ENCODE measurements at regions not wholly inside any gene's neighbourhood (a gene's known extent, or its start where the extent isn't known, plus 50 kb on each side); places are given as distances from the start of the nearest gene placed in this dataset.
A peak's percentile ranks its signal among the peaks of the same experiment; 100 is the strongest.

GRCh38 chr20:53748821-53749421 lies 155.3 kb upstream of the ZNF217 start:
- Histone ChIP-seq H3K4me2 (peak overlapping the region; percentile 69), H3K27me3 (ENCODE audit: insufficient read depth, low read depth) (no peaks in the 10 kb centered on the region), H3K79me2 (ENCODE audit: low read depth) (no peaks in the 10 kb centered on the region), H3K36me3 (ENCODE audit: low read depth) (no peaks in the 10 kb centered on the region), H2AFZ (no peak overlapping the region), H3K9me3 (ENCODE audit: insufficient read depth, low read depth) (no peaks in the 10 kb centered on the region), H3K9me2 (ENCODE audit: insufficient read depth) (no peaks in the 10 kb centered on the region), H3K27ac (peak overlapping the region; percentile 98), H3K4me3 (peak overlapping the region; percentile 5; the same call in 1 of the 2 replicates), H4K20me1 (ENCODE audit: insufficient read depth) (no peaks in the 10 kb centered on the region), H3K4me1 (replicated peaks; ENCODE audit: insufficient read depth) (peaks cover 75% of the 10 kb centered on the region), H3F3A (ENCODE audit: insufficient read depth, low read depth) (peaks cover 49% of the 10 kb centered on the region)
- POLR2A ChIA-PET (ENCODE audit: unreplicated experiment) = interaction anchor here (0.5 to 1.1 kb wide), 2 partner anchors 10 to 12 kb away, joined by 7 to 8 read pairs; no protein-coding TSS in a partner anchor
- TF ChIP-seq EZH2 (IDR thresholded peaks at IDR 0.05; ENCODE audit: low read depth) = no peak
- no peak for TF ChIP-seq CTCF (conservative IDR thresholded peaks at IDR 0.05)
- CTCF ChIA-PET = interaction anchor here (0.7 kb wide), 1 partner anchor 40 kb away, joined by 6 read pairs; no protein-coding TSS in a partner anchor
- intact Hi-C loops (cut with micrococcal nuclease; ENCODE audit: unreplicated experiment) = loop anchor here (1.0 to 10.0 kb wide), 2 partner anchors 25 to 316 kb away; no protein-coding TSS in a partner anchor
- TSS peak; percentile 64 for BruUV-seq (replicated peaks)
- DNase-seq = peak in 1 of 2 experiments; percentile 59

- BruUV-seq (replicated peaks) = no TSS peak
- Histone ChIP-seq H3K4me1 (replicated peaks; ENCODE audit: insufficient read depth) (peaks cover 68% of the 10 kb centered on the region), H3K9me2 (ENCODE audit: insufficient read depth) (no peaks in the 10 kb centered on the region), H3K4me2 (peak overlapping the region; percentile 69), H2AFZ (no peak overlapping the region), H3K4me3 (no peak overlapping the region; the same call in 1 of the 2 replicates), H3K9me3 (ENCODE audit: insufficient read depth, low read depth) (no peaks in the 10 kb centered on the region), H3K27ac (peak overlapping the region; percentile 98), H3F3A (ENCODE audit: insufficient read depth, low read depth) (peaks cover 42% of the 10 kb centered on the region), H3K36me3 (ENCODE audit: low read depth) (no peaks in the 10 kb centered on the region), H3K79me2 (ENCODE audit: low read depth) (no peaks in the 10 kb centered on the region), H3K27me3 (ENCODE audit: insufficient read depth, low read depth) (no peaks in the 10 kb centered on the region), H4K20me1 (ENCODE audit: insufficient read depth) (no peaks in the 10 kb centered on the region)
- no peak for TF ChIP-seq CTCF (conservative IDR thresholded peaks at IDR 0.05)
- no peak for TF ChIP-seq EZH2 (IDR thresholded peaks at IDR 0.05; ENCODE audit: low read depth)
- ChIA-PET POLR2A (ENCODE audit: unreplicated experiment) (interaction anchor here (0.5 to 1.1 kb wide), 9 partner anchors 10 to 392 kb away, joined by 3 to 14 read pairs (median 7); partner anchors contain the start of gene ZNF217), CTCF (interaction anchor here (0.7 kb wide), 1 partner anchor 40 kb away, joined by 6 read pairs; no protein-coding TSS in a partner anchor)
- intact Hi-C loops (cut with micrococcal nuclease; ENCODE audit: unreplicated experiment) = loop anchor here (1.0 to 10.0 kb wide), 2 partner anchors 26 to 317 kb away; no protein-coding TSS in a partner anchor
- DNase-seq = peak; percentile 71 to 100
These were observed 154.5 kb upstream of the ZNF217 start for GRCh38 chr20:53748176-53748575.

DNA sequence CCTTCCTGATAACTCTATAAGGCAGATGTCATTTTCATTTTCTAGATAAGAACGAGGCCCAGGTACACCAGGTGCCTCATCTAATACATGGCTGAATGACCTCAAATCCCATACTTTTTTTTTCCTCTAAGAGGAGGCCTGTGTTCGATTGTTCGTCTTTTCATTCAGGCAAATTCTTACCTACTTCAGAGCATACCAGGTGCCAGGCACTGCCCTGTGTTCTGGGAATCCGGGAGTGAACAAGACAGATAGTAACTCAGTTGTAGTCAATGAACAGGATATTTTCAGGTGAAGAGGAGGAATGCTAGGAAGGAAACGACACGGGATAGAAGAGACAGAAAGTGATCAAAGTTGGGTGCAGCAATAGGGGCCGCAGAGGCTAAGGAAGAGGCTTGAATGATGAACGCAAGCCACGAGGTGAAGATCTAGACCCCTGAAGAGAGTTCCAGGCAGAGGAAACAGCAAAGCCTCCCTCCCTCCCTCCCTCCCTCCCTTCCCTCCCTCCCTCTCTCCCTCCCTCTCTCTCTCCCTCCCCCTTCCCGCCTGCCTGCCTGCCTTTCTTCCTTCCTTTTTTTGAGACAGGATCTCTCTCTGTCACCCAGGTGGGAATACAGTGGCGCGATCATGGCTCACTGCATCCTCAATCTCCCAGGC lies 150.1 kb upstream of the ZNF217 start:
- Histone ChIP-seq H3K36me3 (ENCODE audit: low read depth) (no peaks in the 10 kb centered on the region), H3F3A (ENCODE audit: insufficient read depth, low read depth) (peaks cover 36% of the 10 kb centered on the region), H3K9me2 (ENCODE audit: insufficient read depth) (no peaks in the 10 kb centered on the region), H2AFZ (no peak overlapping the region), H3K4me3 (no peak overlapping the region), H3K4me1 (replicated peaks; ENCODE audit: insufficient read depth) (peaks cover 59% of the 10 kb centered on the region), H3K27ac (no peak overlapping the region), H3K27me3 (ENCODE audit: insufficient read depth, low read depth) (no peaks in the 10 kb centered on the region), H3K9me3 (ENCODE audit: insufficient read depth, low read depth) (no peaks in the 10 kb centered on the region), H4K20me1 (ENCODE audit: insufficient read depth) (no peaks in the 10 kb centered on the region), H3K4me2 (no peak overlapping the region), H3K79me2 (ENCODE audit: low read depth) (peaks cover 13% of the 10 kb centered on the region)
- CTCF ChIA-PET = no interaction called here
- intact Hi-C loops (cut with micrococcal nuclease; ENCODE audit: unreplicated experiment) = loop anchor here (10.0 kb wide), 1 partner anchor 321 kb away; no protein-coding TSS in a partner anchor
- POLR2A ChIA-PET (ENCODE audit: unreplicated experiment) = no interaction called here
- BruUV-seq (replicated peaks) = no TSS peak
- DNase-seq = no peak
- TF ChIP-seq EZH2 (IDR thresholded peaks at IDR 0.05; ENCODE audit: low read depth) = no peak
- no peak for TF ChIP-seq CTCF (conservative IDR thresholded peaks at IDR 0.05)
